Brain microvascular endothelial cell (primary cell): ENCODE measurements at regions not wholly inside any gene's neighbourhood (a gene's known extent, or its start where the extent isn't known, plus 50 kb on each side); places are given as distances from the start of the nearest gene placed in this dataset.

Source experiments
- DNase-seq: peaks from one replicate; pipeline ENCODE4 v3.0.0-alpha.2; 2020
- H3K27ac ChIP-seq: fragments of 250-450 bp; sonication (Bioruptor Pico); 2 replicates; pipeline ENCODE4 v1.5.1; 2020; ENCODE audit warnings: mild to moderate bottlenecking, moderate library complexity
- H3K27me3 ChIP-seq: fragments of 250-450 bp; sonication (Bioruptor Pico); replicated peaks from 2 replicates; pipeline ENCODE4 v1.5.1; 2020; ENCODE audit warnings: mild to moderate bottlenecking
- H3K36me3 ChIP-seq: fragments of 250-450 bp; sonication (Bioruptor Pico); replicated peaks from 2 replicates; pipeline ENCODE4 v1.5.1; 2020; ENCODE audit warnings: mild to moderate bottlenecking
- H3K4me3 ChIP-seq: 2 replicates; pipeline ENCODE4 v1.5.1; 2011; ENCODE audit warnings: low read depth, mild to moderate bottlenecking, control low read depth, low read length, moderate library complexity
- CTCF ChIP-seq: IDR thresholded peaks from 2 replicates; pipeline ENCODE4 v1.5.1; 2011; ENCODE audit warnings: low read depth, mild to moderate bottlenecking, moderate library complexity, low read length, control low read depth, inconsistent platforms; ENCODE audit errors: missing control alignments
- in situ Hi-C: cut with HindIII; loops from 2 replicates; pipeline ENCODE4 v1.10.0; 2017; ENCODE audit warnings: low sequenced_read_pairs, low pct_ligation_motif_present

GRCh38 chr15:94937242-94937641 lies 705.9 kb downstream of the MCTP2 start:
- in situ Hi-C loops: no loop called here
- Histone ChIP-seq H3K4me3 (no peak overlapping the region), H3K36me3 (no peaks in the 10 kb centered on the region), H3K27ac (no peak overlapping the region), H3K27me3 (no peaks in the 10 kb centered on the region)
- no peak for DNase-seq
- TF ChIP-seq CTCF: no peak

GRCh38 chr15:94943888-94944287 lies 712.5 kb downstream of the MCTP2 start:
- no peak for DNase-seq
- H3K27ac ChIP-seq: no peak overlapping the region
- in situ Hi-C loops: no loop called here
- no peak overlapping the region for H3K4me3 ChIP-seq
- TF ChIP-seq CTCF: no peak
- H3K36me3 ChIP-seq: no peaks in the 10 kb centered on the region
- no peaks in the 10 kb centered on the region for H3K27me3 ChIP-seq

- no peak for DNase-seq
- in situ Hi-C loops: no loop called here
- Histone ChIP-seq H3K27me3 (no peaks in the 10 kb centered on the region), H3K27ac (no peak overlapping the region), H3K36me3 (no peaks in the 10 kb centered on the region), H3K4me3 (no peak overlapping the region)
- no peak for TF ChIP-seq CTCF
These were observed 720.2 kb downstream of the MCTP2 start for GRCh38 chr15:94951538-94951937.

- DNase-seq: no peak
- in situ Hi-C loops: no loop called here
- H3K36me3 ChIP-seq: no peaks in the 10 kb centered on the region
These were observed 732.6 kb downstream of the MCTP2 start for GRCh38 chr15:94963953-94964352.

GRCh38 chr15:94965593-94965992 lies 734.2 kb downstream of the MCTP2 start:
- no peak for TF ChIP-seq CTCF
- no peak overlapping the region for H3K27ac ChIP-seq
- no peaks in the 10 kb centered on the region for H3K36me3 ChIP-seq
- H3K27me3 ChIP-seq: no peaks in the 10 kb centered on the region
- peak; percentile 4 for DNase-seq
- no peak overlapping the region for H3K4me3 ChIP-seq
- in situ Hi-C loops: no loop called here

More at GRCh38 chr15:94963953-94964352, 732.6 kb downstream of the MCTP2 start:
- no peak for TF ChIP-seq CTCF
- no peak overlapping the region for H3K4me3 ChIP-seq
- no peak overlapping the region for H3K27ac ChIP-seq
- no peaks in the 10 kb centered on the region for H3K27me3 ChIP-seq

GRCh38 chr15:94968133-94968532 lies 736.8 kb downstream of the MCTP2 start:
- H3K27ac ChIP-seq: no peak overlapping the region
- no peak for TF ChIP-seq CTCF
- in situ Hi-C loops: no loop called here
- no peaks in the 10 kb centered on the region for H3K27me3 ChIP-seq
- no peaks in the 10 kb centered on the region for H3K36me3 ChIP-seq
- no peak overlapping the region for H3K4me3 ChIP-seq
- peak; percentile 5 for DNase-seq
